ENCODE measurements at regions not wholly inside any gene's neighbourhood (a gene's known extent, or its start where the extent isn't known, plus 50 kb on each side); places are given as distances from the start of the nearest gene placed in this dataset.

- no peak for TF ChIP-seq CTCF (conservative IDR thresholded peaks at IDR 0.05; ENCODE audit: low read depth, low read length)
- no peak for TF ChIP-seq FOS (IDR thresholded peaks at IDR 0.05; ENCODE audit: low read depth, low read length)
- no peak for TF ChIP-seq CEBPB (IDR thresholded peaks at IDR 0.05; ENCODE audit: low read depth, low read length)
- no peak for TF ChIP-seq NFE2L2 (IDR thresholded peaks at IDR 0.05; ENCODE audit: low read depth, low read length)
- no peak for TF ChIP-seq POLR2A (IDR thresholded peaks at IDR 0.05; ENCODE audit: low read depth, low read length)
- TF ChIP-seq BHLHE40 (IDR thresholded peaks at IDR 0.05; ENCODE audit: low read depth, low read length), result no peak
- no peak for TF ChIP-seq RAD21 (IDR thresholded peaks at IDR 0.05; ENCODE audit: low read length)
- TF ChIP-seq CHD1 (IDR thresholded peaks at IDR 0.05; ENCODE audit: low read depth, low read length), result no peak
- no peak for TF ChIP-seq MXI1 (IDR thresholded peaks at IDR 0.05; ENCODE audit: borderline replicate concordance, low read depth, low read length)
These were observed 102.5 kb downstream of the EFNB1 start for GRCh38 chrX:68931345-68931744.

All from IMR-90 (cell line).